NCI-H2196 (cell line): ENCODE measurements at regions not wholly inside any gene's neighbourhood (a gene's known extent, or its start where the extent isn't known, plus 50 kb on each side); places are given as distances from the start of the nearest gene placed in this dataset.
"Not testable (repeated sequence)": the region's sequence is repeated elsewhere in the genome, so short reads cannot be mapped to it uniquely, and the experiment has no call there.

Experiments
- DNase-seq: peaks from one replicate; lab custom pipeline; 2025; ENCODE audit not compliant: unreplicated experiment; lab: John Stamatoyannopoulos, UW

DNA sequence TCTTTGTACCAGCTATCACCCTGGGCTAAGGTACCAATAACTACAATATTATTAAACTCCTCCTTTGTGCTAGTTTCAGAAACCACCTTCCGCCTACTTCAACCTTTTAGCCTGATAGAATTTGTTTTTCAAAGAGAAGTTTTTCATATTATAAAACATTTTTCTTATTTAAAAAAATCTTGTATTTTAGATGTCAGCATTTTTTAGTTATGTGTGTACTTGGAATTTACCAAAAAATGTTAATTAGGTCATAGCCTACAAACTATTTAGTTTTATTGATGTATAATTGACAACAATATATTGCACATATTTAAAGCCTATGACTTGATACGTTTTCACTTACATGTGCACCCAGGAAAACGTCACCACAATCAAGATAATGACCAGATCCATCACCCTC, 1097.6 kb downstream of the JRKL start:
- no peak for DNase-seq

DNA sequence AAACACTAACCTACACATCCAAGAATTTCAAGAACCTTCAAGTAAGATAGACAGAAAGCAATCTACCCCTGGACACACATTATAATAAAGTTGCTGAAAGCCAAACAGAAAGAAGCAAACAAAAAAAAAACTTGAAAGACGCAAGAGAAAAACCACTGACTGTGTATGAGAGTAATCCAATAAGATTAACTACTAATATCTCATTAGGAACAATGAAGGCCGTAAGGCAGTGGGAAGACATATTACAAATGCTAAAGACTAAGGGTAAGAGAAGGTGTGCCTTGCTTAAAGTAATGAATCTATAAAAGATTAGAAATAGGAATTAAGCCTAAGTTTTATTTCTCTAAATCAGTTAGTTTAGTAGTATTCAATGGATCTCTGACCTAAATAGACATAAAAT, 1109.1 kb downstream of the JRKL start:
- DNase-seq = no peak

DNA sequence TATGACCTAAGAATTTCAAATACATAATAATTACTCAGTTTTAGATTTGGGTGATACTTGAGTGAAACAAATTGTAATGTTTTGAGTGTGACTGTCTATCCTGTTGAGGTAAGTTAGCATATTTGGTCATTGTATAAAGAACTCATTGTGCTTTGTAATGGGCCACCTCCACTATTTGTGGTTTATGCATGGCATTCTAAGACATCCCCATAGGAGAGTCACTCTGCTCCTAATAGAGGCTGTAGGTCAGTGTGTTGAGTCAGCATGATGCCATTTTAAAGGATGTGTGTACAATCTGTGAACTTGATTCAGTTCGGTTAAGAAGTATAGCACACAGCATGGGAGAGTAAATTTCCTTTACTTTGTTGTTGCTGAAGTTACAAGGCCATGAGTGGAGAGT, 1112.4 kb downstream of the JRKL start:
- no peak for DNase-seq

DNA sequence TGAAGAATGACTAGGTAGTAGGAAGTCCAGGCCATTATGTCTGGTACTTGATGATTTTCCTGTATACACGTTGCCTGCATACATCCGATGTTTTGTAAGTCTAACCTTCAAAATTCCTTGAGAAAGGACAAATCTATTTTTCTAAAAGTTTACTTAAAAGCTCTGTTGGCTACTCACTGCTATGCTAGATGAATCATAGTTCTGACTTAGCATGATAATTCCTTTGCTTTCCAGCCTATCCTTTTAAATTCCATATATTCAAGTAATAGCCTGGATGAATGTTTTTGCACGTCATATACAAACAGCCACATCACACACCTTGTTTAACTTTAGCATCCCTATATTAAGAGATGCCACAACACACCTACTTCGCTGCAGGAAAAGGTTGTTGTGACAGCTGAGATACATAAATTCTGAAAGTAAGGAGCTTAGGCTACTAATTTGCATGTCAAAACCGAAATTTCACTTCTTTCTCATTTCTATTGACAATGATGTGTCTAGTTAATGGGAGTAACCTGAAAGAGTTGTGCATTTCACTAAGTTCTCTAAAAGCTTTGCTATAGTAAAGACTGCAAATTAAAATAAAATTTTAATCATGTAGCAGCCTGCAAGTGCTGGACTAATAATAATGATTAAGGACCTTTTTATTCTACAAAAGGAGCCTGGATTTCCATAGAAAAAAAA, 1116.4 kb downstream of the JRKL start:
- no peak for DNase-seq

- no peak for DNase-seq
Measured at GRCh38 chr11:97514446-97514845, 1124.6 kb downstream of the JRKL start.

GRCh38 chr11:97516688-97517087, 1126.9 kb downstream of the JRKL start:
- no peak for DNase-seq

GRCh38 chr11:97525273-97525672, 1135.5 kb downstream of the JRKL start:
- DNase-seq = no peak

- DNase-seq = no peak
Measured at GRCh38 chr11:97537407-97538150, 1147.8 kb downstream of the JRKL start.

DNA sequence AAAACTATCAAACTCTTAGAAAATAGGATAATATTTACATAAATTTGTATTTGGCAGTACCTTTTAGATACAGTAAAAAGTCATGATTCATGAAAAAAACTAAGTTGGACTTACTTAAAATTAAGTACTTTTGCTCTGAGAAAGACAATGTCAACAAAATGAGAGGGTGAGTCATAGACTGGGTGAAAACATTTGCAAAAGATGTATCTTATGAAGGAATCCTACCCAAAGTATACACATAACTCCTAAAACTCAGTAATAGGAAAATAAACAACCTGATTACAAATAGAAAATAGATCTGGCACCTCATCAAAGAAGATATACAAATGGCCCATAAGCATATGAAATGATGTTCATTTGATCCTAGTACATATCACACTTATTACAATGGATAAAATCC, 1154.6 kb downstream of the JRKL start:
- DNase-seq = no peak

DNA sequence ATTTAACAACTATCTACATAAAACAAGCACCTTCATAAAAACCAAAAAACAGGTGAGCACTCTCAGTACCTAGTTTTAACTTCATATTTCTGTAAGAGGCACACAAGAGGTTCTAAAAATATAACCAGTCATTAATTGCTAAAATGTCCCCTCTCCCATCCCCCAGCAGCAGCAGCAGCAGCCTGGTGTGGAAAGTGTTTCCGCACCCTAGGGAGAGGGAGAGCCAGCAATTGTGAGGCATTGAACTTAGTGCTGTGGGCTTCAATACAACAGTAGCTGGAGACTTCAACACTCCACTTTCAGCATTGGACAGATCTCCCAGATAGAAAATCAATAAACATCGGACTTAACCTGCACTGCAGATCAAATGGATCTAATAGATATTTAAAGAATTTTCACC, 1158.5 kb downstream of the JRKL start:
- no peak for DNase-seq

- DNase-seq = no peak
Measured at GRCh38 chr11:97557399-97557798, 1167.6 kb downstream of the JRKL start.

DNA sequence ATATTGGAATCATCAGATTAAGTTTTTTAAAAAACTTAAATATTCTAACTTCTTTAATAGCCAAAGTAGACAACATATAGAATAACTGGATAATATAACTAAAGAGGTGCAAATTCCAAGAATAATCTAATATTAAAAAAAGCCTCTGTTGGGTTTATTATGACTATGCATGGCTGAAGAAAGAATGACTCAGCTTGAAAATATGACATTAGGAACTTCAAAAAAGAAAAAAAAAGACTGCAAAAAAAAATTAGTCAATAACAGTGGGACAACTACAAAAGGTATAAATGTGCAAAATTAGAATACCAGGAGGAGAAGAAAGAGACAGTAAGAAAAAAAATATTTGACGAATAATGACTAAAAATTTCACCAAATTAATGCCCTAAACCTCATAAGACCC, 1178.0 kb downstream of the JRKL start:
- DNase-seq = no peak

DNA sequence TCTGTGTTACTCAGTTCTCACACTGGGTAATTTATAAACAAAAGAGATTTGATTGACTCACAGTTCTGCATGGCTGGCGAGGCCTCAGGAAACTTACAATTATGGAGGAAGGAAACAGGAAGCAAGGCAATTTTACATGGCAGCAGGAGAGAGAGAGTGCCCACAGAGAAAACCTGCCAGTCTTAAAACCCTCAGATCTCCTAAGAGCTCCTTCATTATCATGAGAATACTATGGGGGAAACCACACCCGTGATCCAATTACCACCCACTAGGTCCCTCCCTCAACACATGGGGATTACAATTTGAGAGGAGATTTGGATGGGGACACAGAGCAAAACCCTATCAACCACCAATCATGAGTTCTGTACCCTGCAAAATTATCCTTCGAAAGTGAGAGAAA, 1180.8 kb downstream of the JRKL start:
- DNase-seq = no peak

DNA sequence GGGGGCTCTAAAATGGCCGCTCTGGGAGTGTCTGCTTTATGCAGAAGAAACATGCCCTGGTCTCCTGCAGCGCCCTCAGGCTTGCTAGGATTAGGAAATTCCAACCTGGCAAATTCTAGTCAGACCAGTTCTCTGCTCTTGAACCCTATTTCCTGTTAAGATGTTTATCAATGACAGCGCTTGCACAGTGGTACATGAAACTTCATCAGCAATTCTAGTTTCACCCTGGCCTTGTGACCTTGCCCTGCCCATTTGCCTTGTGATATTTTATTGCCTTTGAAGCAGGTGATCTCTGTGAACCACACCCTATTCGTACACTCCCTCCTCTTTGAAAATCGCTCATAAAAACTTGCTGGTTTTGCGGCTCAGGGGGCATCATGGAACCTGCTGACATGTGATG, 1184.0 kb downstream of the JRKL start:
- DNase-seq = not testable (repeated sequence)

- no peak for DNase-seq
Measured at GRCh38 chr11:97574976-97575665, 1185.3 kb downstream of the JRKL start.

DNA sequence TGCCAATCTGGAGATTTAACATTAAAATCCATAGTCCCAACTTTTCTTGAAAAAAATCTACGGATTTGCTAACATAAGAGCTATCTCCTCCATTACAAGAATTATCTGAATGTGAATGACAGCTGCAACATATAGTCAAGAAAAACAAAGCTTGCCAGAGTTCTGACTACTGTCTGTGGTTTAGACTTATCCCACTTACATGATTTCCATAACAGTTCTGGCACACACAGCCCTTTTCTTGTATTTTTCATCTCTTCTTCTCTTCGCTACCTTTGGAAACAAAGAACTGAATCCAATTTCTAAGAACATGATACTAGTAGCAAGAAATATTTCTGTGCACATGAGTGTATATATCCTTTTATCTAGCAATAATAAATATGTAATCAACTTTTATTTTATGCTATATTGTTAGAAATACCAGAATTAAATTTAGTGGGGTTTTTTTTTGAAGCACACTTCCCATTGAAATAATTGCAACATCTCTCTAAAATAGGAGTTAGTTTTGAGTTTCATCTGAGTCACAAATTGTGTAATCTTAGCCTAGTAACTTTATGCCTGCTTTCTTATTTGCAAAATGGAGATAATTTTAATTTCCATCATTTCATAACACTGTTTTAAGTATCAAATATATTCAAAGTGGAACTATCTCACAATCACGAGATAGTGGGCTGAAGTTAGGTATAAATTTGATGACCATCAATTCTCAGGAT, 1217.6 kb downstream of the JRKL start:
- no peak for DNase-seq

GRCh38 chr11:97610000-97610399, 1220.2 kb downstream of the JRKL start:
- DNase-seq = no peak

DNA sequence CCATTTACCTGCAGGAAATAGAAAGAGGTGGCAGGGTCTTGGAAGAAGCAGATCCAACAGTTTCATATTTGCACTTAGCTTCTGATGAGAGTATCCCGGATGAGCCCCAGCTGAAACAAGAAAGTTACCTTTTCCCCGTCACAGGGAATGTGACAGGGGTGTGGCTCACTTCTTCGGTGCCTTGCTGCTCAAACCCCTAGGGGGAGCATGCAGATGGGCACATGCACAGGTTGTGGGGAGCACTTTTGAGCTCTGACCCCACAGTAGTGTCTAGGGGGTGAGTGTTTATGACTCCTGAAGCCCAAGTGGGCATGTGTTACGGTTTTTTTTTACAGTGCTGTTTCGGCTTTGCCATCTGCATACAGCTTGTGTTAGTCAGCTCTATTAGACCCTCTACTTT, 1221.0 kb downstream of the JRKL start:
- DNase-seq = no peak

DNA sequence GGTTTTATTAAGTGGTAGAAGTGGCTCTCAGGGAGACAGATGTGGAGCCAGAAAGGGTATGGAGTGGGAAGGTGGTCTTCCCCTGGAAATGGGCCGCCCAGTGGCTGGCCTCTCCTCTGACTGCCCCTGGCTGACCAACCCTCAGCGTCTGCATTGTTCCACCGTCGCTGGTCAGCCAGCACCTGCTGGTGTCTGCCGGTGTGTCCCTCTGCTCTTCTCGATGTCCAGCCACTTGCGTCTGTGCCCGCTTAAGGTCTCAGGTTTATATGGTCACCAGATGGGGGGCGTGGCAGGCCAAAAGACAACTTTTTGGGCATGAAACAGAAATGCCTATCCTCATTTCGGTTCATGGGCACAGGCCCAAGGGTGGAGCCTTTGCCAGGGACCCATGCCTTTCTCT, 1221.5 kb downstream of the JRKL start:
- DNase-seq = no peak

DNA sequence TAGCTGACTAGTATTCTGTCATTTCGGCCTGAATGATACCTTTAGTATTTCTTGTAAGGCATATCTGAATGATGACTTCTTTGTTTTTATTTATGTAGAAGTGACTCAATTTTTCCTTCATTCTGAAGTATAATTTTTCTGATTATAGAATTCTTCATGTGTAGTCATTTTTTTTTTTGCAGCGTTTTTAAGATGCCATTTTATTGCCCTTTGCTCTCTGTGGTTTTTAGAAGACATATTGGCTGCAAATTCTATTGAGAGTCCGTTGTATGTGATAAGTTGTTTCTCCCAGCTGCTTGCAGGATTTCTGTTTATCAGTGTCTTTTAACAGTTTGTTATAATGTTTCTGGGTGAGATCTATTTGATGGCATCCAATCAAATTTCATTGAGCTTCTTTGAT, 1224.8 kb downstream of the JRKL start:
- no peak for DNase-seq

DNA sequence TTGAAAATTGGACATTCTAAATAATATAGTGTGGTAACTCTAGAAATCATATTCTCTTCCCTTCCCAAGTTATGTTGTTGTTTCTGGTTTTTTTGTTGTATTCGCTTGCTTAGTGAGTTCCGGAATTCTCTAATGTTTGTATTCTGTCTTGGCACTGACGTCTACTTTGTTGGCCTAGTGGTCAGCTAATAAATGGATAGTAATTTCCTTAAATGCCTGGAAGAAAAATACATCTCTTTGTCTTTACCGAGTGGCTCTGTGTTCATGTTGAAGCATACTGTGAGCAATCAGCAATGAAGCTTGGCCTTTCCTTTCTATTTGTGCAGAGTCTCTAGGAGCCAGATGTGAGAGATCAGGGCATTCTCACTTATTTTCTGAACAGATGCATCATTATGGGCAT, 1225.7 kb downstream of the JRKL start:
- no peak for DNase-seq

DNA sequence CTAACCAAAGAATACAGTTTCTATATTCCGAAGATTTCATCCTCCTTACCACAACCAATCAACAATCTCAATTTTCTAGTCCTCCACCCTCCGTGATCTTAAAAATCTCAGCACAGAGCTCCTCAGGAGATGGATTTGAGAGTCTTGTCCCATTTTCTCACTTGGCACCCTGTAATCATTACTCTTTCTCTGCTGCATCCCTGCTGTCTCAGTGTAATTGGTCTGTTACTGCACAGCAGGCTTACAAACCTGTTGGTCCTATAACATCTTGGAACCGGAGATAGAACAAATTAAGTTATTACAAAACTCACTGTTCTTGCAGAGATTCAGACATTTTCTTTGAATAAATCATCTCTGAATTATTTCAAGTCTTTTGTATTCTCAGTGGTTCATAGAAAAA, 1227.2 kb downstream of the JRKL start:
- DNase-seq = no peak
